A673 (cell line): ENCODE measurements at regions not wholly inside any gene's neighbourhood (a gene's known extent, or its start where the extent isn't known, plus 50 kb on each side); places are given as distances from the start of the nearest gene placed in this dataset.

Source experiments
- BruUV-seq: library from RNA; stranded (reverse); fragments of 400-500 nt; replicated peaks from 2 replicates; lab custom pipeline; 2021; lab: Mats Ljungman, UMichigan
- CTCF ChIA-PET: fragments of 300-600 bp; sonication (Branson Sonifier 250); formaldehyde crosslinking; loops from one replicate; lab custom pipeline; 2022; ENCODE audit warnings: antibody characterized with exemption; lab: Charles Lee
- POLR2A ChIA-PET: fragments of 300-600 bp; sonication (Branson Sonifier 250); formaldehyde crosslinking; loops from one replicate; lab custom pipeline; 2022; ENCODE audit warnings: antibody characterized with exemption; ENCODE audit not compliant: low non-redundant PET; lab: Charles Lee
- DNase-seq: peaks from one replicate; pipeline ENCODE4 v3.0.0-alpha.2; 2015; ENCODE audit warnings: low spot score
- H3K27ac ChIP-seq: fragments of 200-600 bp; sonication (generic); 2 replicates; pipeline ENCODE4 v1.5.1; 2016; ENCODE audit warnings: mixed run types, low read depth, mild to moderate bottlenecking, mixed read lengths, antibody characterized with exemption, low read length; ENCODE audit not compliant: poor library complexity, severe bottlenecking
- H3K27me3 ChIP-seq: fragments of 200-600 bp; sonication (generic); replicated peaks from 2 replicates; pipeline ENCODE4 v1.6.1; 2017; ENCODE audit warnings: mixed run types, low read depth, mild to moderate bottlenecking, mixed read lengths, antibody characterized with exemption, low read length; ENCODE audit not compliant: insufficient read depth, poor library complexity
- H3K36me3 ChIP-seq: fragments of 200-600 bp; sonication (generic); 2 replicates; pipeline ENCODE4 v1.6.1; 2016; ENCODE audit warnings: mixed run types, mild to moderate bottlenecking, mixed read lengths, antibody characterized with exemption, low read length; ENCODE audit not compliant: insufficient read depth, poor library complexity, severe bottlenecking
- H3K4me1 ChIP-seq: fragments of 200-600 bp; sonication (generic); 2 replicates; pipeline ENCODE4 v1.6.1; 2017; ENCODE audit warnings: mixed run types, mild to moderate bottlenecking, mixed read lengths, antibody characterized with exemption, low read length; ENCODE audit not compliant: insufficient read depth, poor library complexity, severe bottlenecking
- H3K4me3 ChIP-seq: fragments of 200-600 bp; sonication (generic); 2 replicates; pipeline ENCODE4 v1.5.1; 2016; ENCODE audit warnings: low read depth, mixed run types, mild to moderate bottlenecking, mixed read lengths, low read length; ENCODE audit not compliant: poor library complexity, severe bottlenecking
- H3K9me3 ChIP-seq: fragments of 200-600 bp; sonication (generic); 2 replicates; pipeline ENCODE4 v1.6.1; 2016; ENCODE audit warnings: mixed run types, low read depth, mild to moderate bottlenecking, mixed read lengths, antibody characterized with exemption, low read length; ENCODE audit not compliant: poor library complexity, severe bottlenecking
- EZH2 ChIP-seq: fragments of 200-600 bp; sonication (generic); IDR thresholded peaks from 2 replicates; pipeline ENCODE4 v1.6.1; 2017; ENCODE audit warnings: borderline replicate concordance, low read depth, mild to moderate bottlenecking, mixed read lengths, antibody characterized with exemption, low read length; ENCODE audit not compliant: poor library complexity, severe bottlenecking
- intact Hi-C: fragments of 100-400 bp; cut with micrococcal nuclease; formaldehyde crosslinking; loops from one replicate; pipeline ENCODE4 v1.10.0; 2022; ENCODE audit not compliant: unreplicated experiment
- TF ChIP-seq, protein P1 (sequence below): fragments of 300-800, 200-600 bp; sonication (generic); conservative IDR thresholded peaks from 2 replicates; pipeline ENCODE4 v1.5.1; 2017; ENCODE audit warnings: low read depth, mild to moderate bottlenecking, antibody characterized with exemption, low read length, moderate library complexity, mixed read lengths

- ChIA-PET POLR2A (no interaction called here), CTCF (no interaction called here)
- Histone ChIP-seq H3K4me3 (no peak overlapping the region), H3K9me3 (no peaks in the 10 kb centered on the region), H3K36me3 (no peaks in the 10 kb centered on the region), H3K27ac (no peak overlapping the region), H3K4me1 (no peaks in the 10 kb centered on the region), H3K27me3 (no peaks in the 10 kb centered on the region)
- intact Hi-C loops, result no loop called here
- BruUV-seq, result no TSS peak
- TF ChIP-seq, protein P1, sequence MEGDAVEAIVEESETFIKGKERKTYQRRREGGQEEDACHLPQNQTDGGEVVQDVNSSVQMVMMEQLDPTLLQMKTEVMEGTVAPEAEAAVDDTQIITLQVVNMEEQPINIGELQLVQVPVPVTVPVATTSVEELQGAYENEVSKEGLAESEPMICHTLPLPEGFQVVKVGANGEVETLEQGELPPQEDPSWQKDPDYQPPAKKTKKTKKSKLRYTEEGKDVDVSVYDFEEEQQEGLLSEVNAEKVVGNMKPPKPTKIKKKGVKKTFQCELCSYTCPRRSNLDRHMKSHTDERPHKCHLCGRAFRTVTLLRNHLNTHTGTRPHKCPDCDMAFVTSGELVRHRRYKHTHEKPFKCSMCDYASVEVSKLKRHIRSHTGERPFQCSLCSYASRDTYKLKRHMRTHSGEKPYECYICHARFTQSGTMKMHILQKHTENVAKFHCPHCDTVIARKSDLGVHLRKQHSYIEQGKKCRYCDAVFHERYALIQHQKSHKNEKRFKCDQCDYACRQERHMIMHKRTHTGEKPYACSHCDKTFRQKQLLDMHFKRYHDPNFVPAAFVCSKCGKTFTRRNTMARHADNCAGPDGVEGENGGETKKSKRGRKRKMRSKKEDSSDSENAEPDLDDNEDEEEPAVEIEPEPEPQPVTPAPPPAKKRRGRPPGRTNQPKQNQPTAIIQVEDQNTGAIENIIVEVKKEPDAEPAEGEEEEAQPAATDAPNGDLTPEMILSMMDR, result no peak
- no peak for TF ChIP-seq EZH2
- no peak for DNase-seq
Measured at GRCh38 chr2:186306754-186307153, 179.3 kb upstream of the ZC3H15 start.

GRCh38 chr2:186307871-186308270, 178.2 kb upstream of the ZC3H15 start:
- no peaks in the 10 kb centered on the region for H3K9me3 ChIP-seq
- TF ChIP-seq, protein P1, result no peak
- no peak for TF ChIP-seq EZH2
- H3K4me3 ChIP-seq, result no peak overlapping the region
- POLR2A ChIA-PET, result no interaction called here
- intact Hi-C loops, result no loop called here
- H3K27ac ChIP-seq, result no peak overlapping the region
- H3K36me3 ChIP-seq, result no peaks in the 10 kb centered on the region
- no peaks in the 10 kb centered on the region for H3K27me3 ChIP-seq
- DNase-seq, result no peak
- H3K4me1 ChIP-seq, result no peaks in the 10 kb centered on the region
- CTCF ChIA-PET, result no interaction called here
- no TSS peak for BruUV-seq

GRCh38 chr2:186308347-186308746, 177.7 kb upstream of the ZC3H15 start:
- Histone ChIP-seq H3K9me3 (no peaks in the 10 kb centered on the region), H3K4me1 (no peaks in the 10 kb centered on the region), H3K4me3 (no peak overlapping the region), H3K27me3 (no peaks in the 10 kb centered on the region), H3K36me3 (no peaks in the 10 kb centered on the region), H3K27ac (no peak overlapping the region)
- no TSS peak for BruUV-seq
- intact Hi-C loops, result no loop called here
- no peak for DNase-seq
- POLR2A ChIA-PET, result interaction anchor here (0.7 kb wide), 1 partner anchor 37 kb away, joined by 4 read pairs; no protein-coding TSS in a partner anchor
- CTCF ChIA-PET, result no interaction called here
- TF ChIP-seq, protein P1, result no peak
- no peak for TF ChIP-seq EZH2
